ENCODE measurements at regions not wholly inside any gene's neighbourhood (a gene's known extent, or its start where the extent isn't known, plus 50 kb on each side); places are given as distances from the start of the nearest gene placed in this dataset.

DNA sequence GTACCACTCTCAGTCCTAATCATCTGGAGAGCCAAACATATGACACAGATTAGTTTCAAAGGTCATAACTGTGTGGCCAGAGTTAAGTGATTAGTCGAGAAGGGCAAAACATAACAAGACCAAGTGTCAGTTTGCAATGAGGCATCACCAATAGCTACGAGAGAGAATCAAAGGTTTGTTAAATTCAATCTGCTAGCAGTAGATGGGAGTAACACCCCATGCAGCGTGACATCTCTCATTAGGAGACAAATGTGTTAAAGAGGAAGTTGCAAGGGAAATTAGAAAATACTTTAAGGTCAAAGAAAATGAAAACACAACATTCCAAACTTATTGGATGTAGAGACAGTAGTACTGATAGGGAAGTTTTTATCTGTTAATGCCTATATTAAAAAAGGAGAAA lies 135.7 kb upstream of the SYT10 start:
- H3K4me1 ChIP-seq = no peaks in the 10 kb centered on the region
- ATAC-seq (no peak), FAIRE-seq (no peak), DNase-seq (ENCODE audit: low read depth in 1 of 2, low spot score in 1 of 2) (no peak)
- no peak overlapping the region for H3K27ac ChIP-seq
- no peaks in the 10 kb centered on the region for H3K9me3 ChIP-seq
- WGBS (ENCODE audit: missing lambda C conversion rate) = 4% methylated on average over 3 of the region's 3 CpGs
- H3K4me3 ChIP-seq = no peak overlapping the region
- no peak overlapping the region for H3K4me2 ChIP-seq
- POLR2A ChIA-PET = no interaction called here
- TF ChIP-seq RNF2 (IDR thresholded peaks at IDR 0.05; ENCODE audit: borderline replicate concordance, low read depth) = no peak
- no peak for TF ChIP-seq NPAS2 (CRISPR knock-in tag; IDR thresholded peaks at IDR 0.05; ENCODE audit: borderline replicate concordance)
- CTCF ChIA-PET = no interaction called here

GRCh38 chr12:33581613-33582122 lies 142.0 kb upstream of the SYT10 start:
- ATAC-seq (no peak), FAIRE-seq (no peak), DNase-seq (ENCODE audit: low read depth in 1 of 2, low spot score in 1 of 2) (no peak)
- POLR2A ChIA-PET = no interaction called here
- TF ChIP-seq, protein P1, sequence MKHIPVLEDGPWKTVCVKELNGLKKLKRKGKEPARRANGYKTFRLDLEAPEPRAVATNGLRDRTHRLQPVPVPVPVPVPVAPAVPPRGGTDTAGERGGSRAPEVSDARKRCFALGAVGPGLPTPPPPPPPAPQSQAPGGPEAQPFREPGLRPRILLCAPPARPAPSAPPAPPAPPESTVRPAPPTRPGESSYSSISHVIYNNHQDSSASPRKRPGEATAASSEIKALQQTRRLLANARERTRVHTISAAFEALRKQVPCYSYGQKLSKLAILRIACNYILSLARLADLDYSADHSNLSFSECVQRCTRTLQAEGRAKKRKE (CRISPR knock-in tag; IDR thresholded peaks at IDR 0.05; ENCODE audit: low read depth) = no peak
- TF ChIP-seq POLR2AphosphoS2 (conservative IDR thresholded peaks at IDR 0.05; ENCODE audit: low read length) (no peak), TP53 (CRISPR knock-in tag; IDR thresholded peaks at IDR 0.05) (no peak), HOXB13 (CRISPR knock-in tag; IDR thresholded peaks at IDR 0.05; ENCODE audit: low read depth) (no peak), CBX8 (IDR thresholded peaks at IDR 0.05) (no peak), EHMT2 (IDR thresholded peaks at IDR 0.05; ENCODE audit: low read depth) (no peak), BHLHE40 (IDR thresholded peaks at IDR 0.05; ENCODE audit: low read depth, low read length) (no peak), NR3C1 (IDR thresholded peaks at IDR 0.05) (no peak), PBX3 (IDR thresholded peaks at IDR 0.05) (no peak)
- Histone ChIP-seq H3K9me3 (no peaks in the 10 kb centered on the region), H3K27ac (no peak overlapping the region), H3K4me3 (no peak overlapping the region), H3K4me2 (no peak overlapping the region), H3K4me1 (no peaks in the 10 kb centered on the region)
- 11% methylated on average over 5 of the region's 5 CpGs for WGBS (ENCODE audit: missing lambda C conversion rate)
- CTCF ChIA-PET = no interaction called here

DNA sequence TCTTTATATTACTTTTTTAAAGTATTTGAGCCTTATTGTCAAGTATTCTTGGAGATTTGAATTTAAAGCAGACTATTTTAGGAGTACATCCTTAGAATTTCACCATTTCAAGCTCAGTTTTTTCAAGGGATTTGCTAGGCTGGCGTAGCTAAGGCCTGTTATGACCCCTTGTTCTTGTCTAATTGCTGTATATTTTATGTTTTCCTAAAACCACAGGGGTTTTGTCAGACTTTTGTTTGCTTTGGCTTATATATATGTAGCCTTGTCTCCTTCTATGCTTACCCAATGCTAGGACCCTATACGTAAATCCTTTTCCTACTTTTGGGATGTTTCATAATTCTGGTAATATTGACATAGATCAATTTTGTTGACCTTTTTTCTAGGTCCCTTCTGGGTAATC lies 147.0 kb upstream of the SYT10 start:
- CTCF ChIA-PET = interaction anchor here (1.1 to 1.6 kb wide), 2 partner anchors 8 to 831 kb away, joined by 3 to 4 read pairs; partner anchors contain the start of gene YARS2
- Histone ChIP-seq H3K4me2 (no peak overlapping the region), H3K4me3 (no peak overlapping the region), H3K9me3 (no peaks in the 10 kb centered on the region), H3K4me1 (no peaks in the 10 kb centered on the region), H3K27ac (no peak overlapping the region)
- POLR2A ChIA-PET = no interaction called here
- 43% methylated on average over 2 of the region's 2 CpGs for WGBS (ENCODE audit: missing lambda C conversion rate)
- ATAC-seq = no peak
- no peak for FAIRE-seq
- DNase-seq (ENCODE audit: low read depth in 1 of 2, low spot score in 1 of 2) = no peak
- TF ChIP-seq MAFK (IDR thresholded peaks at IDR 0.05; ENCODE audit: partially characterized antibody) (no peak), NR3C1 (IDR thresholded peaks at IDR 0.05) (no peak), EP300 (IDR thresholded peaks at IDR 0.05) (no peak), ZC3H11A (IDR thresholded peaks at IDR 0.05) (no peak), SMC3 (IDR thresholded peaks at IDR 0.05) (no peak), CEBPB (IDR thresholded peaks at IDR 0.05) (no peak), FOSL2 (IDR thresholded peaks at IDR 0.05) (no peak), FOSL2 (CRISPR knock-in tag; IDR thresholded peaks at IDR 0.05) (no peak), MYC (IDR thresholded peaks at IDR 0.05; ENCODE audit: borderline replicate concordance, low read length) (no peak), JUN (IDR thresholded peaks at IDR 0.05) (no peak), HMGXB4 (CRISPR knock-in tag; IDR thresholded peaks at IDR 0.05; ENCODE audit: borderline replicate concordance) (no peak), RNF2 (IDR thresholded peaks at IDR 0.05; ENCODE audit: borderline replicate concordance, low read depth) (no peak)
- TF ChIP-seq, protein P2, sequence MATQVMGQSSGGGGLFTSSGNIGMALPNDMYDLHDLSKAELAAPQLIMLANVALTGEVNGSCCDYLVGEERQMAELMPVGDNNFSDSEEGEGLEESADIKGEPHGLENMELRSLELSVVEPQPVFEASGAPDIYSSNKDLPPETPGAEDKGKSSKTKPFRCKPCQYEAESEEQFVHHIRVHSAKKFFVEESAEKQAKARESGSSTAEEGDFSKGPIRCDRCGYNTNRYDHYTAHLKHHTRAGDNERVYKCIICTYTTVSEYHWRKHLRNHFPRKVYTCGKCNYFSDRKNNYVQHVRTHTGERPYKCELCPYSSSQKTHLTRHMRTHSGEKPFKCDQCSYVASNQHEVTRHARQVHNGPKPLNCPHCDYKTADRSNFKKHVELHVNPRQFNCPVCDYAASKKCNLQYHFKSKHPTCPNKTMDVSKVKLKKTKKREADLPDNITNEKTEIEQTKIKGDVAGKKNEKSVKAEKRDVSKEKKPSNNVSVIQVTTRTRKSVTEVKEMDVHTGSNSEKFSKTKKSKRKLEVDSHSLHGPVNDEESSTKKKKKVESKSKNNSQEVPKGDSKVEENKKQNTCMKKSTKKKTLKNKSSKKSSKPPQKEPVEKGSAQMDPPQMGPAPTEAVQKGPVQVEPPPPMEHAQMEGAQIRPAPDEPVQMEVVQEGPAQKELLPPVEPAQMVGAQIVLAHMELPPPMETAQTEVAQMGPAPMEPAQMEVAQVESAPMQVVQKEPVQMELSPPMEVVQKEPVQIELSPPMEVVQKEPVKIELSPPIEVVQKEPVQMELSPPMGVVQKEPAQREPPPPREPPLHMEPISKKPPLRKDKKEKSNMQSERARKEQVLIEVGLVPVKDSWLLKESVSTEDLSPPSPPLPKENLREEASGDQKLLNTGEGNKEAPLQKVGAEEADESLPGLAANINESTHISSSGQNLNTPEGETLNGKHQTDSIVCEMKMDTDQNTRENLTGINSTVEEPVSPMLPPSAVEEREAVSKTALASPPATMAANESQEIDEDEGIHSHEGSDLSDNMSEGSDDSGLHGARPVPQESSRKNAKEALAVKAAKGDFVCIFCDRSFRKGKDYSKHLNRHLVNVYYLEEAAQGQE (IDR thresholded peaks at IDR 0.05) = no peak
- TF ChIP-seq, protein P3, sequence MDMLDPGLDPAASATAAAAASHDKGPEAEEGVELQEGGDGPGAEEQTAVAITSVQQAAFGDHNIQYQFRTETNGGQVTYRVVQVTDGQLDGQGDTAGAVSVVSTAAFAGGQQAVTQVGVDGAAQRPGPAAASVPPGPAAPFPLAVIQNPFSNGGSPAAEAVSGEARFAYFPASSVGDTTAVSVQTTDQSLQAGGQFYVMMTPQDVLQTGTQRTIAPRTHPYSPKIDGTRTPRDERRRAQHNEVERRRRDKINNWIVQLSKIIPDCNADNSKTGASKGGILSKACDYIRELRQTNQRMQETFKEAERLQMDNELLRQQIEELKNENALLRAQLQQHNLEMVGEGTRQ (IDR thresholded peaks at IDR 0.05) = no peak
- TF ChIP-seq, protein P1 (CRISPR knock-in tag; IDR thresholded peaks at IDR 0.05; ENCODE audit: low read depth) = no peak
- TF ChIP-seq, protein P4, sequence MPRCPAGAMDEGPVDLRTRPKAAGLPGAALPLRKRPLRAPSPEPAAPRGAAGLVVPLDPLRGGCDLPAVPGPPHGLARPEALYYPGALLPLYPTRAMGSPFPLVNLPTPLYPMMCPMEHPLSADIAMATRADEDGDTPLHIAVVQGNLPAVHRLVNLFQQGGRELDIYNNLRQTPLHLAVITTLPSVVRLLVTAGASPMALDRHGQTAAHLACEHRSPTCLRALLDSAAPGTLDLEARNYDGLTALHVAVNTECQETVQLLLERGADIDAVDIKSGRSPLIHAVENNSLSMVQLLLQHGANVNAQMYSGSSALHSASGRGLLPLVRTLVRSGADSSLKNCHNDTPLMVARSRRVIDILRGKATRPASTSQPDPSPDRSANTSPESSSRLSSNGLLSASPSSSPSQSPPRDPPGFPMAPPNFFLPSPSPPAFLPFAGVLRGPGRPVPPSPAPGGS (IDR thresholded peaks at IDR 0.05) = no peak
